ENCODE measurements at regions not wholly inside any gene's neighbourhood (a gene's known extent, or its start where the extent isn't known, plus 50 kb on each side); places are given as distances from the start of the nearest gene placed in this dataset.

- no peak overlapping the region for H3K4me2 ChIP-seq (ENCODE audit: low read length)
- H3K36me3 ChIP-seq (ENCODE audit: insufficient read depth, low read length) = no peaks in the 10 kb centered on the region
- no peaks in the 10 kb centered on the region for H4K20me1 ChIP-seq (ENCODE audit: insufficient read depth, low read length)
- H2AFZ ChIP-seq (ENCODE audit: low read length) = no peak overlapping the region
- H3K79me2 ChIP-seq (ENCODE audit: insufficient read depth, low read length) = no peaks in the 10 kb centered on the region
- TF ChIP-seq EZH2 (IDR thresholded peaks at IDR 0.05; ENCODE audit: borderline replicate concordance, low read length) (no peak), CTCF (IDR thresholded peaks at IDR 0.05; ENCODE audit: low read length) (peak; percentile 40; the same call in 1 of the 2 replicates)
- no peaks in the 10 kb centered on the region for H3K9me2 ChIP-seq (ENCODE audit: low read depth, low read length)
- no peak overlapping the region for H3K9ac ChIP-seq (ENCODE audit: low read length)
- H3K4me3 ChIP-seq (ENCODE audit: low read depth, low read length, poor library complexity, severe bottlenecking) = no peak overlapping the region
- H3K27ac ChIP-seq (ENCODE audit: low read depth, low read length, poor library complexity, severe bottlenecking) = no peak overlapping the region
- H3K4me1 ChIP-seq (ENCODE audit: insufficient read depth, low read length, severe bottlenecking) = no peaks in the 10 kb centered on the region
- no peaks in the 10 kb centered on the region for H3K9me3 ChIP-seq (ENCODE audit: low read length)
- H3F3A ChIP-seq (ENCODE audit: insufficient read depth, low read length) = no peaks in the 10 kb centered on the region
- no peaks in the 10 kb centered on the region for H3K27me3 ChIP-seq (ENCODE audit: insufficient read depth, low read length)
Observed at GRCh38 chr16:73878611-73879010, 418.0 kb upstream of the PSMD7 start.

DNA sequence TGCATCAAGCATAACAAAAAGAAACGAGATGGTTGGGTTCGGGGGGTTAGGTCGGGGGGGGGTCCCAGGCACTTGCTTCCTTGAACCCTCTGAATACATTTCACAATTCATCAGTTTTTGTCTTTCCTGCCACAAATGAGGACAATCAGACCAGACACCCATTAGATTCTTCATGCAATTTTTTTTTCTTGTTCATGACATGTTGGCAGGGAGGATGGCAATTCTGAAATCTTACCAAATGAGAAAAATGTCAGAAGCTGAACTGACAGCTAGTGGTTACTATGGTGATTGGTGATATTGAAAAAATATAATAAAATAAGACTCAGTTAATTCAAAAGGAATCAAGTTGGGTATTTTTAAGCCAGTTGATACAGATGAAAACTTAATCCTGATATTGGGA, 419.5 kb upstream of the PSMD7 start:
- H3K36me3 ChIP-seq (ENCODE audit: insufficient read depth, low read length) = no peaks in the 10 kb centered on the region
- no peaks in the 10 kb centered on the region for H3F3A ChIP-seq (ENCODE audit: insufficient read depth, low read length)
- no peaks in the 10 kb centered on the region for H3K79me2 ChIP-seq (ENCODE audit: insufficient read depth, low read length)
- no peaks in the 10 kb centered on the region for H3K27me3 ChIP-seq (ENCODE audit: insufficient read depth, low read length)
- no peak overlapping the region for H3K4me2 ChIP-seq (ENCODE audit: low read length)
- no peaks in the 10 kb centered on the region for H3K4me1 ChIP-seq (ENCODE audit: insufficient read depth, low read length, severe bottlenecking)
- H3K27ac ChIP-seq (ENCODE audit: low read depth, low read length, poor library complexity, severe bottlenecking) = no peak overlapping the region
- H3K4me3 ChIP-seq (ENCODE audit: low read depth, low read length, poor library complexity, severe bottlenecking) = no peak overlapping the region
- TF ChIP-seq EZH2 (IDR thresholded peaks at IDR 0.05; ENCODE audit: borderline replicate concordance, low read length) (no peak), CTCF (IDR thresholded peaks at IDR 0.05; ENCODE audit: low read length) (no peak)
- H2AFZ ChIP-seq (ENCODE audit: low read length) = no peak overlapping the region
- H3K9ac ChIP-seq (ENCODE audit: low read length) = no peak overlapping the region
- no peaks in the 10 kb centered on the region for H4K20me1 ChIP-seq (ENCODE audit: insufficient read depth, low read length)
- H3K9me3 ChIP-seq (ENCODE audit: low read length) = no peaks in the 10 kb centered on the region
- no peaks in the 10 kb centered on the region for H3K9me2 ChIP-seq (ENCODE audit: low read depth, low read length)

GRCh38 chr16:73875996-73876690, 420.5 kb upstream of the PSMD7 start:
- no peaks in the 10 kb centered on the region for H3K4me1 ChIP-seq (ENCODE audit: insufficient read depth, low read length, severe bottlenecking)
- no peaks in the 10 kb centered on the region for H3F3A ChIP-seq (ENCODE audit: insufficient read depth, low read length)
- no peak overlapping the region for H3K4me2 ChIP-seq (ENCODE audit: low read length)
- H2AFZ ChIP-seq (ENCODE audit: low read length) = no peak overlapping the region
- no peak for TF ChIP-seq CTCF (IDR thresholded peaks at IDR 0.05; ENCODE audit: low read length)
- H3K27me3 ChIP-seq (ENCODE audit: insufficient read depth, low read length) = no peaks in the 10 kb centered on the region
- H3K36me3 ChIP-seq (ENCODE audit: insufficient read depth, low read length) = no peaks in the 10 kb centered on the region
- H3K79me2 ChIP-seq (ENCODE audit: insufficient read depth, low read length) = no peaks in the 10 kb centered on the region
- H3K9ac ChIP-seq (ENCODE audit: low read length) = no peak overlapping the region
- H4K20me1 ChIP-seq (ENCODE audit: insufficient read depth, low read length) = no peaks in the 10 kb centered on the region
- H3K9me2 ChIP-seq (ENCODE audit: low read depth, low read length) = no peaks in the 10 kb centered on the region
- H3K4me3 ChIP-seq (ENCODE audit: low read depth, low read length, poor library complexity, severe bottlenecking) = no peak overlapping the region
- H3K27ac ChIP-seq (ENCODE audit: low read depth, low read length, poor library complexity, severe bottlenecking) = no peak overlapping the region
- H3K9me3 ChIP-seq (ENCODE audit: low read length) = no peaks in the 10 kb centered on the region
